ENCODE measurements at regions not wholly inside any gene's neighbourhood (a gene's known extent, or its start where the extent isn't known, plus 50 kb on each side); places are given as distances from the start of the nearest gene placed in this dataset.

DNA sequence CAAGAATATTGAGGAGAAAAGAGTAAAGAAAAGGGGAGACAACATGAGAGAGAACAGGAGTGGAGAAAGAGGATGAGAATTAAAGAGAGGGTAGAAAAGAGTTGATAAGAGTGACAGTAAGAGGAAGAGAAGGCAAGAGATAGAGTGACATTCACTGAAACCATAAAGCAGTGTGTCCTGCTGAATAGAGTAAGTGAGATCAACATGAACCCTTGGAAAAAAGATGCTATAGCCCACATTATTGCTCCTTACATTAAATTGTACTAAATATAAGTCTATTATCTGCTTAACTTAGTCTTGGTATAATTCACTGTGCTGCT, 489.5 kb downstream of the SHISA9 start:
- intact Hi-C loops (cut with DNase I): no loop called here

DNA sequence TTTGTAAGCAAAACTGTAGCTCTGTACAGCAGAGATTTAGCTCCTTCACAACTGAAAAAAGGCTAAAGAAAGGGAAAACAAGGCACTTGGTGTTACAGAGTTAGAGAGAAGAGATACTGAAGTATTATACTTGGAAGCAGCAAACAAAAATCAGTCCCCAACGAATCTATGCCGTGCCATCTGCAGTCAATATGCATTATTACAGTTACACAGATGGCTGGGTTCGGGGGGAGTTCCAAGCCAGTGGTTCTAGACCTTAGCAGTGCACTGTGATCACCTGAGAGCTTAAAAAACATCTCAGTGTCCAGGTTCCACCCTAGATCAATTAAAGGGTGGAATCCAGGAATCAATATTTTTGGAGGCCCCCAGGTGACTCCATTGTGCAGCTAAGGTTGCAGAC, 489.9 kb downstream of the SHISA9 start:
- no peaks in the 10 kb centered on the region for H3K4me1 ChIP-seq
- no peaks in the 10 kb centered on the region for H3K9me3 ChIP-seq
- TF ChIP-seq, protein P1, sequence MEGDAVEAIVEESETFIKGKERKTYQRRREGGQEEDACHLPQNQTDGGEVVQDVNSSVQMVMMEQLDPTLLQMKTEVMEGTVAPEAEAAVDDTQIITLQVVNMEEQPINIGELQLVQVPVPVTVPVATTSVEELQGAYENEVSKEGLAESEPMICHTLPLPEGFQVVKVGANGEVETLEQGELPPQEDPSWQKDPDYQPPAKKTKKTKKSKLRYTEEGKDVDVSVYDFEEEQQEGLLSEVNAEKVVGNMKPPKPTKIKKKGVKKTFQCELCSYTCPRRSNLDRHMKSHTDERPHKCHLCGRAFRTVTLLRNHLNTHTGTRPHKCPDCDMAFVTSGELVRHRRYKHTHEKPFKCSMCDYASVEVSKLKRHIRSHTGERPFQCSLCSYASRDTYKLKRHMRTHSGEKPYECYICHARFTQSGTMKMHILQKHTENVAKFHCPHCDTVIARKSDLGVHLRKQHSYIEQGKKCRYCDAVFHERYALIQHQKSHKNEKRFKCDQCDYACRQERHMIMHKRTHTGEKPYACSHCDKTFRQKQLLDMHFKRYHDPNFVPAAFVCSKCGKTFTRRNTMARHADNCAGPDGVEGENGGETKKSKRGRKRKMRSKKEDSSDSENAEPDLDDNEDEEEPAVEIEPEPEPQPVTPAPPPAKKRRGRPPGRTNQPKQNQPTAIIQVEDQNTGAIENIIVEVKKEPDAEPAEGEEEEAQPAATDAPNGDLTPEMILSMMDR (IDR thresholded peaks at IDR 0.05): no peak
- no peak overlapping the region for H3K9ac ChIP-seq (ENCODE audit: low read depth in 2 of 2, low read length in 2 of 2)
- H3K27ac ChIP-seq: no peak overlapping the region
- no peak for DNase-seq
- no peaks in the 10 kb centered on the region for H3K36me3 ChIP-seq
- intact Hi-C loops (cut with DNase I): no loop called here
- H3K4me3 ChIP-seq: no peak overlapping the region
- H3K27me3 ChIP-seq: no peaks in the 10 kb centered on the region

More for the DNA sequence above, 489.5 kb downstream of the SHISA9 start:
- Histone ChIP-seq H3K4me3 (no peak overlapping the region), H3K9ac (ENCODE audit: low read depth in 2 of 2, low read length in 2 of 2) (no peak overlapping the region), H3K9me3 (no peaks in the 10 kb centered on the region), H3K27me3 (no peaks in the 10 kb centered on the region), H3K4me1 (no peaks in the 10 kb centered on the region), H3K36me3 (no peaks in the 10 kb centered on the region), H3K27ac (no peak overlapping the region)
- DNase-seq: no peak
- TF ChIP-seq, protein P1 (IDR thresholded peaks at IDR 0.05): no peak

DNA sequence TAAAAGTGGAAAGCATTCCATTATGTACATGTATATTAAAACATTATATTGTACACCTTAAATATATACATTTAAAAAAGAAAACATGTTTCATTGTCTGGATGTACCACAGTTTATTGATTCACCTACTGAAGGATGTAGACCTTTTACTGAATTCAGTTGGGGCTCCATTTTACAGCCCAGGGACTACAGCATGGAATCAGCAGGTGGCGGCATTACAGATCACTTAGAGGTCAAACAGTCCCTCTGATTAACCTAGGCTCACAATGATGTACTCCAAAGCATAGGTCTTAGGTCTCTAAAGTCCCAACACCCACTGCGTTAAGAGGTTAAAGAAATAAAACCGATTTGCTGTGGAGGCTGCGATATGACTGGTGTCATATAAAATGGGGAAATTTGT, 490.9 kb downstream of the SHISA9 start:
- no peaks in the 10 kb centered on the region for H3K27me3 ChIP-seq
- no peak overlapping the region for H3K9ac ChIP-seq (ENCODE audit: low read depth in 2 of 2, low read length in 2 of 2)
- no peaks in the 10 kb centered on the region for H3K4me1 ChIP-seq
- TF ChIP-seq, protein P1 (IDR thresholded peaks at IDR 0.05): no peak
- H3K9me3 ChIP-seq: no peaks in the 10 kb centered on the region
- H3K36me3 ChIP-seq: no peaks in the 10 kb centered on the region
- H3K27ac ChIP-seq: no peak overlapping the region
- intact Hi-C loops (cut with DNase I): no loop called here
- no peak for DNase-seq
- H3K4me3 ChIP-seq: no peak overlapping the region

DNA sequence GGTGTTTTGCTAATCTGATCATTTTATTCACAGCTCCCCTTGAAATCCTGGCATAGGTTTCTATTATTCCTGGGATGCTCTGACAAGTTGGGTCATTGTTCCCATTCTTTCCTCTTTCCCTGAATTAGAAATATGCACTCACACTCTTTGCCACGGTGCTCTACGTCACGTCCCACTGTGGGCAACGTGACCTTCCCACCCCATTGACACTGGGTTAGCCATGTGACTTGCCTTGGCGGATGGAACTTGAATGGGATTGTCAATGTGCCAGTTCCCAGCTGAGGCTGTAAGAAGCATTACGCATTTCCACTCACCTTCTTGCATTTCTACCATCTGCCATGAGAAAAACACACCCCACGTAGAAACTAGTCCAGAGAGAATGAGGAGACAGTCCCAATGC, 492.4 kb downstream of the SHISA9 start:
- Histone ChIP-seq H3K36me3 (no peaks in the 10 kb centered on the region), H3K9ac (ENCODE audit: low read depth in 2 of 2, low read length in 2 of 2) (no peak overlapping the region), H3K4me3 (no peak overlapping the region), H3K4me1 (no peaks in the 10 kb centered on the region), H3K27me3 (no peaks in the 10 kb centered on the region), H3K9me3 (no peaks in the 10 kb centered on the region), H3K27ac (no peak overlapping the region)
- intact Hi-C loops (cut with DNase I): no loop called here
- TF ChIP-seq, protein P1 (IDR thresholded peaks at IDR 0.05): no peak
- no peak for DNase-seq

DNA sequence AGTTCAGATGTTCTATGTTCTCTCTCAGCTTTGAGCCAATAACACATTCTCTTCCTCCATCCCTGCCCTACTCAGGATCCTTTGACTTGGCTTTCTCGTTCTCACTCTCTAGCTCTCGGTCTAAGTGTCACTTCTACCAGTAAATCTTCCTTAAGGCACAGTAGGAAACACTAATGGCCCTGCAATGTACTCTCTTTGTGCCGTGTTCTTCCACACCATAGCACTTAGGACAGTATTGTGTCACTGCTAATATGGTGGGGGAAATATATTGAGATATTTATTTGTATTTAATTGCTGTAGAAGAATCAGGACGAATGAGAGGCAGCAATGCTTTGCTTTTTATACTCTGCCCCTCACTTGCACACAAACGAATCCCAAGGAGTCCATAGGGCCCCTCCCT, 493.1 kb downstream of the SHISA9 start:
- Histone ChIP-seq H3K4me3 (no peak overlapping the region), H3K27ac (no peak overlapping the region), H3K36me3 (no peaks in the 10 kb centered on the region), H3K27me3 (no peaks in the 10 kb centered on the region), H3K9ac (ENCODE audit: low read depth in 2 of 2, low read length in 2 of 2) (no peak overlapping the region), H3K9me3 (no peaks in the 10 kb centered on the region), H3K4me1 (no peaks in the 10 kb centered on the region)
- intact Hi-C loops (cut with DNase I): no loop called here
- TF ChIP-seq, protein P1 (IDR thresholded peaks at IDR 0.05): no peak
- DNase-seq: no peak

DNA sequence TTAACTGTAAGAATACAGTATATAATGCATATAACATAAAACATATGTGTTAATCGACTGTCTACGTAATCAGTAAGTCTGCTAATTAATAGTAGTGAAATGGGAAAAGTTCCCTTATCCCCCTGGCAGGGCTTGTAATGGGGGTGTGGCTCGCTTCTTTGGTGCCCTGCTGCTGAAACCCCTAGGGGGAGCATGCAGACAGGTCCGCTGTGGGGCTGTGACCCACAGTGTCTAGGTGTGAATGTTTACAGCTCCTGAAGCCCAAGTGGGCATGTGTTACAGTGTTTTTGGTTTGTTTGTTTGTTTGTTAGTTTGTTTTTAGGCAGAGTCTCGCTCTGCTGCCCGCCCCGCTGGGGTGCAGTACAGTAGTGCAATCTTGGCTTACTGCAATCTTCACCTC, 495.7 kb downstream of the SHISA9 start:
- no peak overlapping the region for H3K4me3 ChIP-seq
- H3K9me3 ChIP-seq: no peaks in the 10 kb centered on the region
- no peak for DNase-seq
- no peak overlapping the region for H3K27ac ChIP-seq
- no peaks in the 10 kb centered on the region for H3K4me1 ChIP-seq
- no peaks in the 10 kb centered on the region for H3K27me3 ChIP-seq
- intact Hi-C loops (cut with DNase I): no loop called here
- TF ChIP-seq, protein P1 (IDR thresholded peaks at IDR 0.05): no peak
- no peak overlapping the region for H3K9ac ChIP-seq (ENCODE audit: low read depth in 2 of 2, low read length in 2 of 2)
- H3K36me3 ChIP-seq: no peaks in the 10 kb centered on the region
